ENCODE measurements at regions not wholly inside any gene's neighbourhood (a gene's known extent, or its start where the extent isn't known, plus 50 kb on each side); places are given as distances from the start of the nearest gene placed in this dataset.
"Not testable (repeated sequence)": the region's sequence is repeated elsewhere in the genome, so short reads cannot be mapped to it uniquely, and the experiment has no call there.

DNA sequence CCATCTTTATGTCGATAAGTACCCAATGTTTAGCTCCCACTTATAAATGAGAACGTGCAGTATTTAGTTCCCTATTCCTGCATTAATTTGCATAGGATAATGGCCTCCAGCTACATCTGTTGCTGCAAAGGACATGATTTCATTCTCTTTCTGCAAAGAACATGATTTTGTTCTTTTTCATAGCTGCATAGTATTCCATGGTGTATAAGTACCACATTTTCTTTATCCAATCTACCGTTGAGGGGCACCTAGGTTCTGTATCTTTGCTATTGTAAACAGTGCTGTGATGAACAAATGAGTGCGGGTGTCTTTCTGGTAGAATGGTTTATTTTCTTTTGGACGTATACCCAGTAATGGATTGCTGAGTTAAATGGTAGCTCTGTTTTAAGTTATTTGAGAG lies 63.0 kb downstream of the HLX start:
- no peak for DNase-seq

DNA sequence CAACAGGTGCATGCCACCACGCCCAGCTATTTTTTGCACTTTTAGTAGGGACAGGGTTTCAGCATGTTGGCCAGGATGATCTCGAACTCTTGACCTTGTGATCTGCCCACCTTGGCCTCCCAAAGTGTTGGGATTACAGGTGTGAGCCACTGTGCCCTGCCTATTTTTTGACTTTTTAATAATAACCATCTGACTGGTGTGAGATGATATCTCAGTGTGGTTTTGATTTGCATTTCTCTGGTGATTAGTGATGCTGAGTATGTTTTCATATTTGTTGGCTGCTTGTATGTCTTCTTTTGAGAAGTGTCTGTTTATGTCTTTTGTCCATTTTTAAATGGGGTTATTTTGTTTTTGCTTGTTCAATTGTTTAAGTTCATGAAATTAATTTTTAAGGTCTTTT lies 63.7 kb downstream of the HLX start:
- not testable (repeated sequence) for DNase-seq

DNA sequence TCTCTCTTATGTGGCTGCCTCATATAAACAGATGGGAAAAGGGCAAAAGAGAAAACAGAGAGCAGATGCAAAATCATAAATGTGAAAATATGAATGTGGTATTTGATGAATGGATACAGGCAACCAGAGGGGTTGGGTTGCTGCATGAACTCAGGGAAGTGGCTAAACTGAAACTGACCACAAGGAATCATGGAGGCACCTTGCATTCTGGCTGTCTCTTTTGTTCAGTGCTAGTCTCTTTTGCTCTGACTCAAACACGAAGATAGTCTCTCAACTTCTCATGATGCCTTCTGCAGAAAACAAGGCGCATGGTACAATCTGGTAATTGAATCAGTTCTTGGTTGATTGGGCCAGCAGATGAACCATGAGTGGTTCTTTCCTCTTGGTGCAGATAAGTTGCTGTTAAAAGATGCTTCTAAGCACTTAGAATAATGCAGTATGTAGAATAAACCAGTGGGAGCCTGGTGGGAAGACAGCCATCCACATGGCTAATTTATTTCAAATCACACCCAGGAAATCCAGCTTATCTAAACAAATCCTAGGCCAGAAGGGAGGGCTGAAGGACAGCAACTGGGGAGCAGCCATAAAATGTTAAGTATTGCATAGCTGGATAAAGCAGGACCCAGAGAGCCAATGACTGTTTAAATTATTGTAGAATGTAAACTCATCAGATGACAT lies 64.2 kb downstream of the HLX start:
- DNase-seq = no peak

DNA sequence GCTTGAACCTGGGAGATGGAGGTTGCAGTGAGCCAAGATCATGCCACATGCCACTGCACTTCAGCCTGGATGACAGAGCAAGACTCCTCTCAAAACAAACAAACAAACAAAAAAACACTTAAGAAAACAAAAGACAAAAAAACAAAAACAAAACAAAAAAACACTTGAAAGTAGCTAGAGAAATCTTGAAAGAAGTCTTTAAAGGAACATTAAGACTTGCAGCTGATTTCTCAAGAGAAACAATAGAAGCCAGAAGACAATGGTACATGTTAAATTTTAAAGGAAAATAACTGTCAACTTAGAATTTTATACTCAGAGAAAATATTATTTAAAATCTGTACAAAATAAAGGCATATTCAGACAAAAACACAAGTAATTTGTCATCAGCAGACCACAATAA lies 71.3 kb downstream of the HLX start:
- DNase-seq = no peak

DNA sequence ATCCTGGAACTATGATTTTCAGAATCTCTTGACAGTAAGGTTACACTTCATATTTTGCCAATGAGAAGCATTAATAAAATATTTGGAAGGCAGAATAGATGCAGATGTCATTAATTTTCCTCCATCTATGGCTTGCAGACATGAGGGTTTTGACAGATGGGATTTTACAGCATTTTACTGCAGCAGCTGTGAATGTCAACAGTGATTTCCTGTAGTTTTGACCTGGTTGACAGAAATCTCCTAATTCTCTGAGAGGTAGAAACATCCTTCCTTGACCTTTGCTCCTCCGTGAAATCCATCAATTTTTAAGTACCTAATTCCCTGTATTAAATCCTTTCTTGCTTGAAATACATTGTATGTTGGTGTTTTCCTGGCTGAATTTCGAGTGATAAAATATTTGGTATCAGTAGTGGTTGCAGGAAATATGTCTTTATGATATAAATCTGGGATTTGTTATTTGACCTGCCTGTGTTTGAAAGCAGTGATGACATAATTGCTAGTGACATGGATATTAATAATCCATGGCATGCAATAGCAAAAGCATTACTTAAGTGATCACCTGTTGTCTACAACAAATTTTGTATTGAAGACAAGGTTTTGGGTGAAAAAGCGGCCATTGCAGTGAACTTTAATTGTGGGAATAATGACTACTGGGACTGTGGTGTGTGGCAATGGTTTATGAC lies 73.9 kb downstream of the HLX start:
- no peak for DNase-seq

DNA sequence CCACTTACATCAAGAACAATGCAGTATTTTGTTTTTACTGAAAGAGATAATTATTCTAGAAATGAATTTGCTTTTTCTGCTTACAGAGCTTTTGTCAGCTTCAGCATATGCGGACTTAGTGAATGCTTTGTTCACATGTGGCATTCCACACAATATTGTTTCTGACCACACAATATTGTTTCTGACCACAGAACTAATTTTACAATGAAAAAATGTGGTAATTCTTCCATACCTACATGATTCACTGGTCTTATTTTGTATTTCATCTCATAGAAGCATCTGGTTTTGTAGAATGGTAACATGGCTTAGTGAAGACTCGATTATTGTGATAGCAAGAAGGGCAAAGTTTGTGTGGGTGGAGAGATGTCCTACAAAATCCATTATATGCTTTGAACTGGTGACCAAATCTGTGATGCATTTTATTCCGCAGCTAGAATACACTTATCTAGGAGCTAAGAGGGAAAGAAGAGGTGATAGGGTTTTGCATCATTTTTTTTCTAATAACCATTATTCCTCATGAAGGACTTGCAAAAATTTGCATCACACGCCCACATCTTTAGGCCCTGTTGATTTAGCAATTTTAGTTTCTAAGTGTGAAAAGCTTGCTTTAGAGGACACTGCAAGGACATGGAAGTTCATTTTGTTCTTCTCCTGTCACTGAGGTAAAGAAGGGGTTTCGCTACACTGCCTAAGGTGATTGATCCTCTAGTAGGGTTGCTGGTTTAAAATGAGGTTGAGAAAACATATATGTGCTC lies 75.3 kb downstream of the HLX start:
- DNase-seq = no peak

DNA sequence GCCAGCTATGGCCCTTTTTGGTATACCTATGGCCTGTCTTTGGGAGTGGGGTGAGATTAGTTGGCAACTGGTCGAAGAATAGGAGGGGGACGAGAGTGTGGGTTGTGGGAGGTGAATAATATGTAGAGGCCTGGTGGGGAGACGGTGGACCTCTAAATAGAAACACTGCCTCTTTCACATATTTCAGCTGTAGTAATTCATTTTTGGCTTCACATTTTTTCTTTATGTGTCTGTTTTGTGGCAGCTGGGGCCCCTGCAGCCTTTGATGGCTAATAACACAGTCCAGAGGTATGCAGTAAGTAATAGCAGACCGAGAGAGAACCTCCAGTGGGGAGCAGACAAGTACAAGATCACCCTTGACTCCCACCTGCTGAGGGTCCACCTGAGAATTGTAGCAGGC lies 75.9 kb downstream of the HLX start:
- no peak for DNase-seq

DNA sequence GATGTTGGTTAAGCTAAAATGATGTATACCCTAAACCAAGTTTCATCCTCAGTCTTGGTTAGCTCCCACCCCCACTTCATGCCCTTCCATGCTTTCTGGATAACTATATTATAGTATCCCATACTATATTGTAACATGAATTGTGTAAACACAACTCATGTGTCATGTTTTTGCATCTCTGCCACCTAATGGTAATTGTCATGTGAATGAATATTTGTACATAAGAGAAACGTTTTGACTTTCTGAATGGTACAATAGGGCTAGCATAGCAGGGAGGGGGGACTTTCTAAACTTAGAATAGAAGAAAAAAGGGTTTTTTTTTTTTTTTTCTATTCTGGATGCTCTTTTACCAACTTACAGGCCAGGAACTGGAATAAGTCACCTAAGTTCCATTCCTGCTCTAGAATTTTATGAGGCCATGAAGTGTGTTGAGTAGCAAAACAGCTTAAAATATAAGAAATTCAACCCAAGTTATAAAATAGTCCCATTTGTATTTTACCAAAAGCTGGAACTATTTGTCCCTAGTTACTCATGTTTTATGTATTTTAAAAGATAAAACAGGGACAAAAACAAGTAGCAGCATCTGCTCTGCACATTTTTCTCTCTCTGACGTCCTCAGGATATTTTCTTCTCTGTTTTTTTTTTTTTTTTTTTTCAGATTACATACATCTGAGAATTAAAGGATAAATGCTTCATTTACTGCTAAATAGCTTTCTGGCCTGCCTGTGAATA lies 77.4 kb downstream of the HLX start:
- no peak for DNase-seq

DNA sequence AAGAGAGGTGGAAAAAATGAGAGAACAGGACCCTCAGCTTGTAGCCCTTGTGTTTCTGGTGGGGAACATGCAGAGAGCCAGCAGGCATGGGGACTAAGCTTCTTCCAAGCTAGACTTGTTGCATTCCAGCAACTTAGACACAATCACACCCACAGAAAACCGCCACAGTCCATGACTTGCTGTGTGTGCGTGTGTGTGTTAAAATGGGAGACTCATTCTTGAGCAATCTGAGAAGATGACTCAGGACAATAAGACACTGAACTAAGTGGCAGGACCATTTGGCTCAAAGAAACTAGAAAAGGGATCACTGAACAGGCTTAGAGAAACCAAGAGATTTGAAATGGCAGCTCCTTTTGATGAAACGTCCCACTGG lies 78.0 kb downstream of the HLX start:
- DNase-seq = no peak

DNA sequence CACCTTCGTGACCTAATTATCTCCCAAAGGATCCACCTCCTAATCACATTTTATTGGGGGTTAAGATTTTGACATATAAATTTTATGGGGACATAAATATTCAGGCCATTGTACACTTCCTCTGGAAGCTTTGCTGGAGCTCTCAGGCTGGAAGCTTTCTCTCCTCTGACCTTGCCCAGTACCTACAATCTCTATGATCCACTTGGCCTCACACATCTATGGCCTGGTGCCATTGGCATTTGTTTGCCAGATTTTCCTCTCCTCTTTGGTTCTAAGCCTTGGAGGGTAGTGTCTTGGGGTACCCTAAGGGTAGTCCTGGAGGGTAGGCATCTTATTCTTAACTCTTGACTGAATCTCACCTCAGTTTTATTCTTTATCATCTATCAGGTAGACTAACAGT lies 79.0 kb downstream of the HLX start:
- no peak for DNase-seq

DNA sequence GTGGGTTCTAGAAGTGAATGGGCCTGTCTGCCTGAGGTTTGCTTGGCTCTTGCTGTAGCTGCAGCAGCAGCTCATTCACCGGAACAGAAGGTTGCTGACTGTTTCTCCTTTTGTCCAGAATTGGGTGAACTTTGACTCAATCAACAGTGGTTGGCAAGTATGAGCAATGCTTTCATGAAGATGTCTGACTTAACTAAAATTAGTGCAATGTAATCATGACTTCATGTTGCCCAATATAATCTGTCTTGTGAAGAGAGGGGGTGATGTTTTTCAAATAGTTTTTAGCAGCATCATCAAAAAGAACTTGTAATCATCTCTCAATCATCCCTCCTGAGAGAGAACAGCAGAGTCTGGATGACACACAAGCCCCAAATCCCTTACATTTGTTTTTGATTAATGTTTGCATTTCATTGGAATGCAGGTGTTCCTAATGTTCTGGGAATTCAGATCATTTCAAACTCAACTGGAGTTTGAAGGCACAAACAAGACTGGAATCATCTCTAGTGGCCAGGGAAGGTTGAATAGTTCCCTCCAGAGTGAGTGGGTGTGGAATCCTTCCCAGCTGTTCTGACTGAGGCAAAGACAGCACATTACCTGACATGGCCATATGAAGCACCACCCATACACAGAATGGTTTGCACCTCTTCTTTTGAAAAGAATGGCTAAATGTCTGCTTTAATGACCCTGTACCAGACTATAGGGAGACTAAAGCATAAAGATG lies 82.9 kb downstream of the HLX start:
- no peak for DNase-seq

DNA sequence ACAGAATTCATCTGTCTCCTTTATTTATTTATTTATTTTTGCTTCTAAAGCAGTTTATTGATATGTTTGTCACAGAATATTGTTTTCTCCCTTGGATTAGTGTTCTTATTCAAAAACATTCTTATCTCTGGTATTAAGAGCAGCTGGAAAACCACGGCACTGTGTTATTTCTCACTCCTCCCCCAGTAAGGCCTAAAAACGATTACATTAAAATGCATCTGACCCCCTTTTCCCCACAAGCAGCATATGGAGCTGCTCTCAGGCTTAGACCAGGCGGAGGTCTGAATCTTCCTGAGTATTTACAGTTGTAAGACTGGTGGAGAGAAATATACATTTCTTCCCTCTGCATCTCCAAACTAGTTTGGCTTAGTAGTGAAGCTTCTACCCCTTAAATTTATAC lies 86.8 kb downstream of the HLX start:
- DNase-seq = no peak

DNA sequence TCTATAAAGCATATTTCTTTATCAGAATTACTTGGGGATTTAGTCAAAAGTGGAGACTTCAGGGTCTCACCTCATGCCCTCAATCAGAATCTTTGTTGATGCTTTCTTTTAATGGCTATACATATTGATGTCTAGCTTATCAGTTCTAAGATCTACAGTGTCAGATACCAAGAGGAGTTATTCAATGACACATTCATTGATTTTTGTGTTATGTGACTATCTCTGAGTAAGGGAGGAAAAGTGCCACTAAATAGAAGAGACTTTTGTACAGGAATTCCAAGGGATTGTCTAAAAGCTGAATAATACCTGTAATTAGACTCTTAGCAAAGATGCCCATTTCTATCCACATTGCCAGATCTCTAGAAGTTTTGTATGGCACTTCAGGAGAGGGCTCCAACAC lies 87.2 kb downstream of the HLX start:
- DNase-seq = no peak

DNA sequence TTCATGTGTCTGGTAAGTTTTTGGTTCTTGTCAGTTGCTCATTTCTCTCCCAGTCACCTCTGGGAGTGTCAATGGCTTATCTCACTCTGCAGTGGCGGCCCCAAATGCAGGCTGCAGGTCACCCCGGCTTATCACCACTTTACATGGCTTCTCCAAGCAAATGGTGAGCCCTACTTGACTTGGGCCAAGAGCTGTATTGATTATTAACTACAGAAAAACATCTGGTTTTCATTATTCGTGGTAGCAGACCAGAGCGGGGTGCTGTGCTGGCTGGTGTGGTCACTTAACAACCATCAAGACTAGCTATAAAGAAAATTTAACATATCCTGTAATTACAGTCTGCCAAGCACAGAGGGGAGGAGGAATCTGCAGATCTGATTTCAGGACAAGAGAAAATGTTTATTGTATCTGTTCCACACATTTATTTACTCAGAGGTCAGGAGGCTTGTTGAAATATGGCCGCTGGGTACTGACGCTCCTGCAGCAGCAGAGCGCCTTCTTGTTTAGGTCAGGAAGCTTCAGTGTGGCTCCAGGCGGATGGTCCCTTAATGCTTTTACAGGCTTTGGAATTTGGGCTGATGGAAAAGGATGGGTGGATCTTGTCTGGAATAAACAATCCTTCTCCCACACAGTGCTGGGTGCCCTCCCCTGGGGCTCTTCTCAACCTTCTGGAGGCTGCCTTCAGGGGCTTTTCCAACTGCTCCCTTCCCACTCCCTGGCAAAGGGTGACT lies 87.8 kb downstream of the HLX start:
- DNase-seq = no peak

DNA sequence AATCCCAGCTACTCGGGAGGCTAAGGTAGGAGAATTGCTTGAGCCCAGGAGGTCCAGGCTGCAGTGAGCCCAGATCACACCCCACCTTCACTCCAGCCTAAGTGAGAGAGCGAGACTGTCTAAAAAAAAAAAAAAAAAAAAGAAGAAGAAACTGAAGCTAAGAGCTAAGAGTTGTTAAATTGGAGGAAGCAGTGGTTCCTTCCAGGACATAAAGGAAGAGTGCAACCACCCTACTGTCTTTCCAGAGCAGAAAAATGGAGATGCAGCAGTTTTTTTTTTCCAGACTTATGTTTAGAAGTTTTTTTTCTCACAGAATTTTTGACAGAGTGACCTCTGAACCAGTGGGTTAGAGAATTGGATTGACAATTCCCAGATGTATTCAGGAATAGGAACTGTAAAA lies 88.7 kb downstream of the HLX start:
- DNase-seq = no peak

DNA sequence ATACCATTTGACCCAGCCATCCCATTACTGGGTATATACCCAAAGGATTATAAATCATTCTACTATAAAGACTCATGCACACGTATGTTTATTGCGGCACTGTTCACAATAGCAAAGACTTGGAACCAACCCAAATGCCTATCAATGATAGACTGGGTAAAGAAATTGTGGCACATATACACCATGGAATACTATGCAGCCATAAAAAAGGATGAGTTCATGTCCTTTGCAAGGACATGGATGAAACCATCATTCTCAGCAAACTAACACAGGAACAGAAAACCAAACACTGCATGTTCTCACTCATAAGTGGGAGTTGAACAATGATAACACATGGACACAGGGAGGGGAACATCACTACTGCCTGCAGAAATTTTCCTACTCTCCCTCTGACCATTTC lies 90.0 kb downstream of the HLX start:
- not testable (repeated sequence) for DNase-seq

DNA sequence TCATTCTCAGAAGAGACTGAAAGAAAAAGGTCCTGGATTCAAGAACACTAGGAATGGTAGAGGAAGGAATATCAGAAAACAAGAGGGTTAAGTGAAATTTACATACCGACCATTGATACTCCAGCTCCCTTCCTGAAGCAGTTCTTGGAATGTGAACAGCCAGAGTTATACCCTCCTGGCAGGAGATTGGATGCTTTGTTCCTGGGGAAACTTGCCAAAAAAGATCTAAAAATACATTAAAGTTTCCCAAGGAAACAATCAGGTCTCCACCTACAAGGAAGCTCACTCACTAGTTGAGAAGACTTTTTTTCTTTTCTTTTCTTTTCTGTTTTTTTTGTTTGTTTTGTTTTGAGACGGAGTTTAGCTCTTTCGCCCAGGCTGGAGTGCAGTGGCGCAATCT lies 91.1 kb downstream of the HLX start:
- no peak for DNase-seq

DNA sequence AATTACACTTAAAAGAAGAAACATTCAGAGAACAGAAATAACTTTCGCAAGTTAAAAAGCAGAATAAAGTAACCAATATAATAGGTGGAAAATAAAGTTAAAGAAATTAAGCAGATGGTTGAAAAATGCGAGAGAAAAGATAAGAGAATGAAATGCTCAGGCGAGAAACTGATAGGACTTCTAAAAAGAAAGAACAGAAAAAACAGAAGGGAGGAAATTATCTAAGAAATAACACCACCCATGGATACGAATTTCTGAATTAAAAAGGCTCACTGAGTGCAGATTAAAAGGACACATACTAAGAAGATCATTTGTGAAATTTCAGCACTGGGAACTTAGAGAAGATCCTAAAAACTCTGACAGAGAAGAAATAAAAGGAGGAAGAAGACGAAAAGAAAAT lies 92.0 kb downstream of the HLX start:
- DNase-seq = no peak

DNA sequence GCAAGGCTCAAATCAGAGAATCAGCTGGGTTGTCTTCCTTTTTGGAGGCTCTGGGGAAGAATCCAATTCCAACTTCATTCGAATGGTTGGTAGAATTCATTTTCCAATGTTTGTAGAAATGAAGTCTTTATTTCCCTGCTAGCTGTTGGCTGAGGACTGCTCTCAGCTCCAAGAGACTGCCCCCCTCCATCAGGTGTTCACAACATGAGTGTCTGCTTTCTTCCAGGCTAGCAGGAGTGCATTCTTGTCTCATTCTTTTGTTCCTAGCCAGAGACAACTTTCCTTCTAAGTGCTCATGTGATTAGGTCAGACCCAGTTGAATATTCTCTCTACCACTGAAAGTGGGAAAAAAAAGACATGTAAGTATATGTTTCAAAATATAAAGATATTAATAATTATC lies 95.2 kb downstream of the HLX start:
- no peak for DNase-seq

DNA sequence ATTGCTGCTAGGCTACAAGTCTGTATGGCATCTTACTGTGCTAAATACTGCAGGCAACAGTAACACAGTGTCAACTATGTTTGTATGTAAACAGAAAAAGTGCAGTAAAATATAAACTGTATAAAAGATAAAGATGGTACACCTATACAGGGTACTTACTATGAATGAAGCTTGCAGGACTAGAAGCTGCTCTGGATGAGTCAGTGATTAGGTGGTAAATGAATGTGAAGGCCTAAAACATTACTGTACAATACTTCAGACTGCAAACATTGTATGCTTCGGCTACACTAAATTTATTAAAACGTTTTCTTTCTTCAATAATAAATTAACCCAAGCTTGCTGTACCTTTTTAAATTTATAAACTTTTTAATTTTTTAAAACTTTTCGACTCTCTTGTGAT lies 97.1 kb downstream of the HLX start:
- DNase-seq = no peak

DNA sequence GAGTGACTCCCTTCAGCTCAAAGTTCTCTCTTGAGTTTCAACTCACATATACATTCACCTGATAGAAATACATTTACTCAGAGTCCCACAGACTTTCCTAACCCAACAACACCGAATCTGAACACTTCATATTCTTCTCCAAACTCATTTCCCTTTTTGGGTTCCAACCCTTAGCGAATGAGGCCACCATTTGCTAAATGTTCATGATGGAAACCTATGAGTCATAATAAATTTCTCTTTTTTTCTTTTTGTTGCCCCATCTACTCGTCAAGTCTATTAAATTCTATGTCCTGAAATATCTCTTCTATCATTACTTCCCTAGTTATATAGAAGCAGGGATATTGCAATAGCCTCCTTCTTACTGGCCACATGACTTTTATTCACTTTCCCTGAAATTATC lies 100.1 kb downstream of the HLX start:
- no peak for DNase-seq

DNA sequence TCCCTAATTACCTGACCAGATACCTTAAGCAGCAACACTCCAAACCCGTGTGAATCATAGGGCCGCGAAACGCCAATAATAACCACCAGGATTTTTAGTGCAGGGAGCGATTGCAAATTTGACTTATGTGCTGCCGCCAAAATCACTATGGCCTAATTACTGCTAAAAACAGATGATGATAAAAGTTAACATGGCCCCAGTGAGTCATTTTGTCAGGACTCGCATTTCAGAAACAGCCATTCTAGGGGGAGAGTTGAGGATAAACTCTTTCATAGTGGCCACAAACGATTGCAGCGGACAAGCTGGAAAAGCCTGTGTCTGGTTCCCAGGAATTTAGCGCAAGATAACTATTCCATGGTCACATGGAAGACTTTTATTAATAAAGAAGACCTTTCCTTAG lies 103.4 kb downstream of the HLX start:
- no peak for DNase-seq
